Body of pancreas (tissue), 4 donors: ENCODE measurements at regions not wholly inside any gene's neighbourhood (a gene's known extent, or its start where the extent isn't known, plus 50 kb on each side); places are given as distances from the start of the nearest gene placed in this dataset.

Source experiments
- ATAC-seq: fragments of 150-250 bp; one replicate; pipeline ENCODE4 v1.9.1; 2016
- DNase-seq, 4 donors: peaks; one replicate each; pipeline ENCODE4 v3.0.0-alpha.2; 2019
- H3K27ac ChIP-seq, 4 donors: fragments of 200-600 bp; sonication (generic); 1 replicate in 3 of 4; 2 replicates in 1 of 4; pipeline versions ENCODE4 v1.5.1 to v1.6.1; 2016 to 2019; ENCODE audit warnings: mild to moderate bottlenecking in 1 of 4, mixed read lengths in 1 of 4, moderate library complexity in 1 of 4
- H3K27me3 ChIP-seq, 2 donors: fragments of 200-600 bp; sonication (generic); one replicate each; pipeline ENCODE4 v1.6.0; 2016; ENCODE audit warnings: mild to moderate bottlenecking in 1 of 2
- H3K36me3 ChIP-seq, 2 donors: fragments of 200-600 bp; sonication (generic); replicated peaks in 1 of 2; 2 replicates each; pipeline ENCODE4 v1.5.1; 2016; ENCODE audit warnings: low read depth in 2 of 2; ENCODE audit not compliant: insufficient read depth in 1 of 2
- H3K4me1 ChIP-seq: fragments of 200-600 bp; sonication (generic); one replicate; pipeline ENCODE4 v1.6.0; 2016
- H3K4me3 ChIP-seq, 2 donors: fragments of 200-600 bp; sonication (generic); 1 replicate in 1 of 2; 2 replicates in 1 of 2; pipeline ENCODE4 v1.5.1; 2016 to 2019
- H3K9me3 ChIP-seq, 3 donors: fragments of 200-600 bp; sonication (generic); 1 replicate in 2 of 3; 2 replicates in 1 of 3; pipeline ENCODE4 v1.5.1; 2016
- POLR2A ChIP-seq, 3 donors: fragments of 450-650 bp; IDR thresholded peaks; one replicate each; pipeline ENCODE4 v1.6.1; 2016; ENCODE audit warnings: antibody characterized with exemption in 3 of 3, mild to moderate bottlenecking in 2 of 3
- WGBS, 2 donors: methylation state at CpG; one replicate each; pipeline ENCODE4 v1.1.5; 2017; 5-methylcytosine and 5-hydroxymethylcytosine counted together
- intact Hi-C: fragments of 100-400 bp; cut with DNase I; formaldehyde crosslinking; loops from one replicate; pipeline ENCODE4 v1.15.1; 2023
- TF ChIP-seq, protein P1 (sequence below), 7 experiments: fragments of 450-650 bp in 4 of 7; fragments of 200-600 bp in 3 of 7; sonication (generic) in 3 of 7; IDR thresholded peaks; one replicate each; pipeline ENCODE4 v1.5.1; 2016 to 2019; ENCODE audit warnings: antibody characterized with exemption in 7 of 7

DNA sequence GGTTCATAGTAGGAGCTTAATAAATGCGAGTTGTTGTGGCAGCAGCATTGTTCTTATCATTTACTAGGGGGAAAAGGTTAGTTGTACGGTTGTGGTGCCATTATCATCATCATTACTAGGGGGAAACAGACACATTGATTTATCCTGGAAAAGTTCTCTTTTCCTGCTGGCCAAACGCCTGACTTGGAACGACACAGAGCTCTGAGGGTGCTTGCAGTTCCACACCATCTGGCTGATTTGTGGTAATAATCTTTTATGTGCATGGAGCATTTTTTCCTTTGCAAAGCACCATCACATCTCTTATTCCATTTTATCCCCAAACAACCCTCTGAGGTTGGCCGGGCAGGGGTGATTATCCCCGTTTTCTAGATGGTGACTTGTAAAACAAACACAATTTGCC, 219.4 kb downstream of the BUB3 start:
- peaks cover 15% of the 10 kb centered on the region for H3K4me1 ChIP-seq
- TF ChIP-seq, protein P1, sequence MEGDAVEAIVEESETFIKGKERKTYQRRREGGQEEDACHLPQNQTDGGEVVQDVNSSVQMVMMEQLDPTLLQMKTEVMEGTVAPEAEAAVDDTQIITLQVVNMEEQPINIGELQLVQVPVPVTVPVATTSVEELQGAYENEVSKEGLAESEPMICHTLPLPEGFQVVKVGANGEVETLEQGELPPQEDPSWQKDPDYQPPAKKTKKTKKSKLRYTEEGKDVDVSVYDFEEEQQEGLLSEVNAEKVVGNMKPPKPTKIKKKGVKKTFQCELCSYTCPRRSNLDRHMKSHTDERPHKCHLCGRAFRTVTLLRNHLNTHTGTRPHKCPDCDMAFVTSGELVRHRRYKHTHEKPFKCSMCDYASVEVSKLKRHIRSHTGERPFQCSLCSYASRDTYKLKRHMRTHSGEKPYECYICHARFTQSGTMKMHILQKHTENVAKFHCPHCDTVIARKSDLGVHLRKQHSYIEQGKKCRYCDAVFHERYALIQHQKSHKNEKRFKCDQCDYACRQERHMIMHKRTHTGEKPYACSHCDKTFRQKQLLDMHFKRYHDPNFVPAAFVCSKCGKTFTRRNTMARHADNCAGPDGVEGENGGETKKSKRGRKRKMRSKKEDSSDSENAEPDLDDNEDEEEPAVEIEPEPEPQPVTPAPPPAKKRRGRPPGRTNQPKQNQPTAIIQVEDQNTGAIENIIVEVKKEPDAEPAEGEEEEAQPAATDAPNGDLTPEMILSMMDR (IDR thresholded peaks at IDR 0.05), result no peak
- TF ChIP-seq POLR2A (IDR thresholded peaks at IDR 0.05), result no peak
- no peak for ATAC-seq
- no peaks in the 10 kb centered on the region for H3K27me3 ChIP-seq
- H3K27ac ChIP-seq, result no peak overlapping the region
- intact Hi-C loops, result no loop called here
- H3K4me3 ChIP-seq, result no peak overlapping the region
- 57 to 60% methylated on average over 6 of the region's 6 CpGs for WGBS, 2 donors
- no peak for DNase-seq
- H3K9me3 ChIP-seq, result no peaks in the 10 kb centered on the region
- no peaks in the 10 kb centered on the region for H3K36me3 ChIP-seq

DNA sequence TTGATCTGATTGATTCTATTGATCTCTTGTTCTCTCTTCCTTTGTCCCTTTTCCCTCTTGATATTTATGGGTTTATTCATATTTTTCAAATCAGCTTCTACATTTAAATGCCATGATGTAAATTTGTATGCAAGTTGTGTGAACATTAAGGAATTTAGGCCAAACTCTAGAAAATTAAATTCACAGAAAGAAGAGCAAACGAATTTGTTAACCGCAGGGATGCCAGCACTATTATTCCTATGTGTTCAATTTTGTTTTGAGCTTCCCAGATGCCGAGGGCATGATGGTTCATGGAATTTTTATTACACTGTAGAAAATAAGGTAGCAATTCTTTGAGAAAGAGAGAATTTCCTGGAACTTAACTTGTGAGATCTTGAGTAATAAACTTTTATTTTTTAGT, 220.9 kb downstream of the BUB3 start:
- intact Hi-C loops, result no loop called here
- ATAC-seq, result no peak
- no peaks in the 10 kb centered on the region for H3K36me3 ChIP-seq
- H3K4me3 ChIP-seq, result no peak overlapping the region
- no peak overlapping the region for H3K27ac ChIP-seq
- H3K27me3 ChIP-seq, result no peaks in the 10 kb centered on the region
- peaks cover 16% of the 10 kb centered on the region for H3K4me1 ChIP-seq
- no peak for TF ChIP-seq POLR2A (IDR thresholded peaks at IDR 0.05)
- TF ChIP-seq, protein P1 (IDR thresholded peaks at IDR 0.05), result no peak
- H3K9me3 ChIP-seq, result no peaks in the 10 kb centered on the region
- no peak for DNase-seq
- WGBS, 2 donors, result 62 to 75% methylated on average over 3 of the region's 3 CpGs

DNA sequence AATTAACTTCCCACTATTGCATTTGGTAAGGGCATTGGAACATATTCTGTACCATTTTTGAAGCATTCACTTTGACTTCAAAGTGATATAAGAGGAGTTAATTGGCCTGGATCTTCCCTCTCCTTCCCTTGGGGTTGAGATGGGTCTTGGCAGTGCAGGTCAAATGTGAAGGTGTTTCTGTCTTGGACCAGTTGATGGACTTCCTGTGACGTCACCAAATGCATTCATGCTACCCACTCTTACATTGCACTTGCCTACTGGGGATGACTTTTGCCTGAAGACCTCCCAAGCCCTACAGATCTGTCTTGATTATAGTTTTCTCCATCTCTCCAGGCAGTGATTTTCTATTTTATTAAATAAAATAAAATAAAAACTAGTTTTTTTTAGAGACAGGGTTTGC, 221.5 kb downstream of the BUB3 start:
- intact Hi-C loops, result no loop called here
- 63 to 84% methylated on average over 1 of the region's 1 CpG for WGBS, 2 donors
- Histone ChIP-seq H3K4me3 (no peak overlapping the region), H3K9me3 (no peaks in the 10 kb centered on the region), H3K4me1 (peaks cover 16% of the 10 kb centered on the region), H3K36me3 (no peaks in the 10 kb centered on the region), H3K27ac (no peak overlapping the region), H3K27me3 (no peaks in the 10 kb centered on the region)
- TF ChIP-seq, protein P1 (IDR thresholded peaks at IDR 0.05), result no peak
- TF ChIP-seq POLR2A (IDR thresholded peaks at IDR 0.05), result no peak
- ATAC-seq (no peak), DNase-seq (no peak)

DNA sequence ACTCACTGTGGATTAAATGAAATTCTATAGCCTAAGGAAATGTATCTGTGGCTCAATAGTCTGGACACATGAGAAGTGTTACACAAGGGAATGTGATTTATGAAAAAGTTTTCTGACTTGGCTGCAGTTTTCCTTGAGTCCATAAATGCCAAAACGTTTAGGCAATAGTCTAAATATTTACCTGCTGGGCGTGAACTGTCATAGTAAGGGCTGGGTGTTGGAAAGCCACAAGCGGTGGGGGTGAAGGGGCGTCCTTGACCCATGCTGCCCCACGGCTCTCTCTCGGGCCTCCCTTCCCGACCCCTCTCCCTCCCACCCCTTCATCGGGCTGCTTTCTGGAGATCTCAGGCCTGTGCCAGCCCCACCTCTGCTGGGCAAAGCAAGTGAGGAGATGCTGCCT, 223.7 kb downstream of the BUB3 start:
- ATAC-seq (no peak), DNase-seq (no peak)
- Histone ChIP-seq H3K27ac (no peak overlapping the region), H3K4me3 (no peak overlapping the region), H3K36me3 (no peaks in the 10 kb centered on the region), H3K4me1 (peaks cover 16% of the 10 kb centered on the region), H3K27me3 (no peaks in the 10 kb centered on the region), H3K9me3 (no peaks in the 10 kb centered on the region)
- TF ChIP-seq, protein P1 (IDR thresholded peaks at IDR 0.05), result no peak
- no peak for TF ChIP-seq POLR2A (IDR thresholded peaks at IDR 0.05)
- intact Hi-C loops, result no loop called here
- 11 to 19% methylated on average over 7 to 8 of the region's 8 CpGs for WGBS, 2 donors

GRCh38 chr10:123378302-123378701, 224.1 kb downstream of the BUB3 start:
- intact Hi-C loops, result no loop called here

More at GRCh38 chr10:123378302-123378701, 224.1 kb downstream of the BUB3 start:
- WGBS, 2 donors, result 77 to 86% methylated on average over 2 of the region's 2 CpGs
- Histone ChIP-seq H3K4me1 (peaks cover 16% of the 10 kb centered on the region), H3K9me3 (no peaks in the 10 kb centered on the region), H3K27me3 (no peaks in the 10 kb centered on the region), H3K27ac (no peak overlapping the region), H3K36me3 (no peaks in the 10 kb centered on the region), H3K4me3 (no peak overlapping the region)
- DNase-seq (no peak), ATAC-seq (no peak)
- TF ChIP-seq POLR2A (IDR thresholded peaks at IDR 0.05), result no peak
- TF ChIP-seq, protein P1 (IDR thresholded peaks at IDR 0.05), result no peak
